Endothelial cell of umbilical vein (primary cell): ENCODE measurements at regions not wholly inside any gene's neighbourhood (a gene's known extent, or its start where the extent isn't known, plus 50 kb on each side); places are given as distances from the start of the nearest gene placed in this dataset.

Experiments used
- BruUV-seq: library from RNA; stranded (reverse); fragments of 400-500 nt; replicated peaks from 2 replicates; lab custom pipeline; 2021; lab: Mats Ljungman, UMichigan
- CTCF ChIA-PET: fragments of 300-600, 350-600 bp; sonication (Branson Sonifier 250); formaldehyde crosslinking; loops from one replicate; lab custom pipeline; 2021; ENCODE audit warnings: antibody characterized with exemption, inconsistent platforms; lab: Charles Lee
- POLR2A ChIA-PET: fragments of 300-600, 350-600 bp; sonication (Branson Sonifier 250); formaldehyde crosslinking; loops from one replicate; lab custom pipeline; 2021; ENCODE audit warnings: antibody characterized with exemption, inconsistent platforms; lab: Charles Lee
- DNase-seq: peaks from one replicate; pipeline ENCODE4 v3.0.0-alpha.2; 2011; ENCODE audit warnings: low read depth, low spot score
- FAIRE-seq: peaks from 2 replicates; lab custom pipeline; 2011; peaks lifted over from hg19 to GRCh38; lab: Jason Lieb, UNC
- H2AFZ ChIP-seq: 2 replicates; pipeline ENCODE4 v1.6.0; 2012; ENCODE audit warnings: low read depth, low read length, control low read depth, inconsistent platforms
- H3K27ac ChIP-seq: 2 replicates; pipeline ENCODE4 v1.5.1; 2011; ENCODE audit warnings: low read depth, mild to moderate bottlenecking, control low read depth, low read length, moderate library complexity; ENCODE audit not compliant: insufficient read depth
- H3K27me3 ChIP-seq, 2 experiments: 2 replicates each; pipeline versions ENCODE4 v1.6.0 to v1.6.1; 2011; ENCODE audit warnings: low read length in 2 of 2, mixed read lengths in 1 of 2; ENCODE audit not compliant: control insufficient read depth in 2 of 2, insufficient read depth in 2 of 2
- H3K36me3 ChIP-seq, 2 experiments: 2 replicates in 1 of 2; 3 replicates in 1 of 2; pipeline ENCODE4 v1.5.1; 2011; ENCODE audit warnings: low read length in 2 of 2, mild to moderate bottlenecking in 1 of 2, moderate library complexity in 1 of 2; ENCODE audit not compliant: control insufficient read depth in 2 of 2, insufficient read depth in 2 of 2; ENCODE audit errors: extremely low read depth in 1 of 2
- H3K4me1 ChIP-seq: 3 replicates; pipeline ENCODE4 v1.5.1; 2011; ENCODE audit warnings: mild to moderate bottlenecking, low read length; ENCODE audit not compliant: control insufficient read depth, insufficient read depth; ENCODE audit errors: extremely low read depth
- H3K4me2 ChIP-seq: 2 replicates; pipeline ENCODE4 v1.6.1; 2011; ENCODE audit warnings: low read length, control low read depth, mixed read lengths; ENCODE audit not compliant: insufficient read depth
- H3K4me3 ChIP-seq, 3 experiments: fragments of 200-600 bp in 1 of 3; sonication (generic), shearing (Covaris generic) in 1 of 3; replicated peaks in 1 of 3; 2 replicates each; pipeline ENCODE4 v1.5.1; 2011 to 2016; ENCODE audit warnings: control low read depth in 3 of 3, low read length in 3 of 3, mild to moderate bottlenecking in 2 of 3, inconsistent platforms in 1 of 3, low read depth in 1 of 3, moderate library complexity in 1 of 3; ENCODE audit not compliant: insufficient read depth in 1 of 3
- H3K79me2 ChIP-seq: 2 replicates; pipeline ENCODE4 v1.6.0; 2012; ENCODE audit warnings: low read length, inconsistent platforms; ENCODE audit not compliant: control insufficient read depth, insufficient read depth
- H3K9ac ChIP-seq: replicated peaks from 2 replicates; pipeline ENCODE3; 2011; ENCODE audit warnings: low read length, control low read depth; ENCODE audit not compliant: insufficient read depth; ENCODE audit errors: extremely low read depth
- H3K9me1 ChIP-seq: replicated peaks from 3 replicates; pipeline ENCODE4 v1.6.0; 2011; ENCODE audit warnings: mild to moderate bottlenecking, low read length; ENCODE audit not compliant: control insufficient read depth, insufficient read depth; ENCODE audit errors: extremely low read depth
- H3K9me3 ChIP-seq: replicated peaks from 2 replicates; pipeline ENCODE4 v1.5.1; 2012; ENCODE audit warnings: low read length, inconsistent platforms; ENCODE audit not compliant: control insufficient read depth, insufficient read depth
- H4K20me1 ChIP-seq: replicated peaks from 2 replicates; pipeline ENCODE3; 2011; ENCODE audit warnings: mild to moderate bottlenecking, low read length; ENCODE audit not compliant: control insufficient read depth, insufficient read depth; ENCODE audit errors: extremely low read depth
- CTCF ChIP-seq, 2 donors: IDR thresholded peaks; 1 replicate in 1 of 2; 2 replicates in 1 of 2; pipeline ENCODE4 v1.5.1; 2011; ENCODE audit warnings: low read length in 2 of 2, mild to moderate bottlenecking in 2 of 2, moderate library complexity in 2 of 2, control low read depth in 1 of 2, inconsistent platforms in 1 of 2, low read depth in 1 of 2; ENCODE audit not compliant: insufficient read depth in 1 of 2; ENCODE audit errors: extremely low read depth in 1 of 2
- EZH2 ChIP-seq: IDR thresholded peaks from 2 replicates; pipeline ENCODE4 v1.6.1; 2012; ENCODE audit warnings: borderline replicate concordance, low read depth, mild to moderate bottlenecking, moderate library complexity, low read length, inconsistent platforms; ENCODE audit not compliant: severe bottlenecking
- FOS ChIP-seq: IDR thresholded peaks from 2 replicates; pipeline ENCODE4 v1.6.1; 2011; ENCODE audit warnings: mild to moderate bottlenecking, low read length, moderate library complexity, borderline replicate concordance; ENCODE audit not compliant: insufficient read depth
- GATA2 ChIP-seq: IDR thresholded peaks from 2 replicates; pipeline ENCODE4 v1.7.0; 2011; ENCODE audit warnings: low read depth, mild to moderate bottlenecking, moderate library complexity, mixed read lengths, low read length; ENCODE audit not compliant: insufficient read length, insufficient read depth
- JUN ChIP-seq: IDR thresholded peaks from 2 replicates; pipeline ENCODE4 v1.6.1; 2011; ENCODE audit warnings: borderline replicate concordance, low read depth; ENCODE audit not compliant: insufficient read length, insufficient read depth
- MAX ChIP-seq: IDR thresholded peaks from 2 replicates; pipeline ENCODE4 v1.6.1; 2011; ENCODE audit not compliant: insufficient read depth, insufficient read length
- MYC ChIP-seq: IDR thresholded peaks from one replicate; pipeline ENCODE4 v1.6.1; 2011; ENCODE audit warnings: mild to moderate bottlenecking, low read depth, low read length
- POLR2A ChIP-seq: IDR thresholded peaks from 2 replicates; pipeline ENCODE4 v1.6.1; 2012; ENCODE audit warnings: low read depth, mild to moderate bottlenecking, control low read depth, low read length
- POLR2AphosphoS5 ChIP-seq: IDR thresholded peaks from 2 replicates; pipeline ENCODE4 v1.6.1; 2012; ENCODE audit warnings: low read depth, mild to moderate bottlenecking, control low read depth, low read length, moderate library complexity; ENCODE audit not compliant: insufficient read depth
- dilution Hi-C: fragments of 300-500 bp; cut with MboI; formaldehyde crosslinking; loops from one replicate; pipeline ENCODE4 v1.15.0; 2019; ENCODE audit warnings: low sequenced_read_pairs; ENCODE audit not compliant: extremely low pct_ligation_motif_present
- intact Hi-C: fragments of 100-400 bp; cut with micrococcal nuclease; formaldehyde crosslinking; loops from one replicate; pipeline ENCODE4 v1.10.0; 2022

- Histone ChIP-seq H3K36me3 (no peaks in the 10 kb centered on the region), H3K4me3 (no peak overlapping the region), H3K27ac (no peak overlapping the region), H4K20me1 (no peaks in the 10 kb centered on the region), H3K79me2 (no peaks in the 10 kb centered on the region), H3K27me3 (no peaks in the 10 kb centered on the region), H3K9me3 (no peaks in the 10 kb centered on the region), H3K9me1 (no peaks in the 10 kb centered on the region), H3K4me2 (no peak overlapping the region), H2AFZ (no peak overlapping the region), H3K4me1 (peaks cover 6% of the 10 kb centered on the region), H3K9ac (no peak overlapping the region)
- POLR2A ChIA-PET, result no interaction called here
- FAIRE-seq (no peak), DNase-seq (no peak)
- CTCF ChIA-PET, result interaction anchor here (0.7 kb wide), 1 partner anchor 10 kb away, joined by 6 read pairs; no protein-coding TSS in a partner anchor
- intact Hi-C loops, result no loop called here
- BruUV-seq, result no TSS peak
- dilution Hi-C loops, result no loop called here
- no peak for TF ChIP-seq JUN
- TF ChIP-seq CTCF (IDR thresholded peaks at IDR 0.05; ENCODE audit: extremely low read depth in 1 of 2, insufficient read depth in 1 of 2, low read depth in 1 of 2, low read length in 2 of 2), result no peak
- no peak for TF ChIP-seq GATA2
- TF ChIP-seq FOS, result no peak
- TF ChIP-seq EZH2, result no peak
- no peak for TF ChIP-seq MYC
- TF ChIP-seq MAX, result no peak
- TF ChIP-seq POLR2AphosphoS5, result no peak
- no peak for TF ChIP-seq POLR2A
Observed at GRCh38 chr10:22833781-22834180, 94.1 kb upstream of the ARMC3 start.
